ENCODE measurements at regions not wholly inside any gene's neighbourhood (a gene's known extent, or its start where the extent isn't known, plus 50 kb on each side); places are given as distances from the start of the nearest gene placed in this dataset.

DNA sequence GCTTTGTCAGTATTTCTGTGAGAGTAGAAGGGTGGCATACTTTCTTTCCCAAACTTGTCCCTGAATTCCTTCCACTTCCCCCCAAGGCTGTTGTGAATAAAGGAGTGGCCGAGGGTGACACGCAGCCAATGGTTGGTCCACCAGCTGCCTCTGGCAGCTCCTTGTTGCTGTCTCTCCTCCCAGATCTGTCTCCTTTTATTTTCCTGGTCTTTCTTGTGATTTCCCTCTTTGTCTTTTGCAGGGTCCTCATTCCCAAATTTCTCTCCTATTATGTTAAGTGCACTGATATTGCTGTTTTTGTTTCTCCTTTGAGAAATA, 137.5 kb upstream of the HMHB1 start:
- peaks cover 3 to 14% of the 10 kb centered on the region in 2 donors for H3K4me1 Mint-ChIP-seq
- H3K9me3 Mint-ChIP-seq: peaks cover 8 to 11% of the 10 kb centered on the region in 2 donors
- H3K36me3 Mint-ChIP-seq: no peaks in the 10 kb centered on the region
- no peak overlapping the region for H3K27ac Mint-ChIP-seq
- no peak for ATAC-seq (replicated peaks)
- no peak for DNase-seq
- H3K27me3 Mint-ChIP-seq: no peaks in the 10 kb centered on the region
- no peak overlapping the region for H3K4me3 Mint-ChIP-seq

- Mint-ChIP-seq H3K4me1 (peaks cover 1 to 9% of the 10 kb centered on the region in 2 donors), H3K4me3 (no peak overlapping the region), H3K36me3 (no peaks in the 10 kb centered on the region), H3K9me3 (peaks cover 8 to 11% of the 10 kb centered on the region in 2 donors), H3K27ac (no peak overlapping the region), H3K27me3 (no peaks in the 10 kb centered on the region)
- no peak for ATAC-seq (replicated peaks)
- no peak for DNase-seq
Measured at GRCh38 chr5:143673676-143674468, 138.1 kb upstream of the HMHB1 start.

DNA sequence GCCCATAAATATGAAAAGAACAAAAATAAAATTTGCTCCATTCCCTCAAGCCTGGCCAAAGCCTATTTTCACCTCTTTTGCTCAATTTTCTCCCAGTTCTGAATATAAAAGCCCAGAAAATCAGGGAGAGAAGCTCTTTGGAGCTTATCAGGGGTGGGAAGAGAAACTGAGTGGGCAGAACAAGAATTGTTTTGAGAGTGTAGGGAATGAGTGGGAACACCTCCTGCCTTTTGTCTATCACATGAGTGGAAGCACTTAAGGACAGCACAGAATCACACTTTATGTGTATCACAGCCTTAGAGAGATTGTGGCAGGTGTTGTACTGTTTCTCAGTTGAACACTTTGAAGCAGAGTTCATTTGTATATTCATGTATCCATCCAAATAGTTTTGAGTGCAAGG, 139.2 kb upstream of the HMHB1 start:
- ATAC-seq (replicated peaks) (no peak), DNase-seq (no peak)
- Mint-ChIP-seq H3K36me3 (no peaks in the 10 kb centered on the region), H3K27ac (no peak overlapping the region), H3K4me3 (no peak overlapping the region), H3K4me1 (no peaks in the 10 kb centered on the region), H3K9me3 (peaks cover 8 to 11% of the 10 kb centered on the region in 2 donors), H3K27me3 (no peaks in the 10 kb centered on the region)

- H3K27me3 Mint-ChIP-seq: no peaks in the 10 kb centered on the region
- no peak overlapping the region for H3K27ac Mint-ChIP-seq
- ATAC-seq (replicated peaks) (no peak), DNase-seq (no peak)
- H3K36me3 Mint-ChIP-seq: no peaks in the 10 kb centered on the region
- peaks cover 8 to 11% of the 10 kb centered on the region in 2 donors for H3K9me3 Mint-ChIP-seq
- no peak overlapping the region for H3K4me3 Mint-ChIP-seq
- no peaks in the 10 kb centered on the region for H3K4me1 Mint-ChIP-seq
Measured at GRCh38 chr5:143671674-143672569, 140.0 kb upstream of the HMHB1 start.

GRCh38 chr5:143671021-143671420, 140.9 kb upstream of the HMHB1 start:
- DNase-seq (no peak), ATAC-seq (replicated peaks) (no peak)
- no peaks in the 10 kb centered on the region for H3K36me3 Mint-ChIP-seq
- peaks cover 8 to 11% of the 10 kb centered on the region in 2 donors for H3K9me3 Mint-ChIP-seq
- H3K4me1 Mint-ChIP-seq: no peaks in the 10 kb centered on the region
- no peak overlapping the region for H3K4me3 Mint-ChIP-seq
- no peaks in the 10 kb centered on the region for H3K27me3 Mint-ChIP-seq
- H3K27ac Mint-ChIP-seq: no peak overlapping the region

DNA sequence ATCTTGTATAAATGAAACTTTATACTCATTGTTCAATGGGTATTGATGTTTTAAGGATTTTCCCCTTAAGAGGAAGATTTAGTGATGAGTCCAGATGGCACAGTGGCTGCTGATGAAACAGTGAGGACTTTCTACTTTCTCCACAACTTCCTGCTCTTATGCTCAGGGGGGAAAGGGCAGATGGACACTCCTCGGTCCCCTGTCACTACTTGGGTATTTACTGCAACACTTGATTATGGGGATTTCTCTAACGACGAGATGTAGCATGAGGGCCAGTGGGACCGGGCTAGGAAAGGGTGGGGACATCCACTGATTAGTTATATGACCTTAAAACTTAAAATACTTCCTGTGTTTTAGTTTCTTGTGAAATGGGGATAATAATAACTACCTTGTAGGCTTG, 146.1 kb upstream of the HMHB1 start:
- Mint-ChIP-seq H3K4me3 (no peak overlapping the region), H3K9me3 (peaks cover 8 to 10% of the 10 kb centered on the region in 2 donors), H3K27ac (no peak overlapping the region), H3K27me3 (no peaks in the 10 kb centered on the region), H3K4me1 (no peaks in the 10 kb centered on the region), H3K36me3 (no peaks in the 10 kb centered on the region)
- ATAC-seq (replicated peaks): no peak
- no peak for DNase-seq

DNA sequence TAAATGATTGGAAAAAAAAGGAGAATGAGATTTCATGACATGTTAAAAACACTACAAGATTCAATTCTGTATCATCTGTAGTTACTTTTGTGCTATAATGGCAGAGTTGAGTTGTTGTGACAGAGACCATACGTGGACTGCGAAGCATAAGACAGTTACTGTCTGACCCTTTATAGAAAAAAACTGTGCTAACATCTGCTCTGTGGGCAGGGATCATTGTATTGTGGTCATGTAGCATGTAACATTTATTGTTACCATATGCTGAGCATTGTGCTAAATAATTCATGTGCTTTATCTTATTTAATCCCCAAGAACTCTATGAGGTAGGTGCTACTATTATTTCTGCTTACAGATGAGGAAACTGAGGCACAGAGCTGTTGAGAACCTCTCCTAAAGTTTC, 147.3 kb upstream of the HMHB1 start:
- Mint-ChIP-seq H3K9me3 (no peaks in the 10 kb centered on the region), H3K4me3 (no peak overlapping the region), H3K4me1 (no peaks in the 10 kb centered on the region), H3K27me3 (no peaks in the 10 kb centered on the region), H3K27ac (no peak overlapping the region), H3K36me3 (no peaks in the 10 kb centered on the region)
- DNase-seq (no peak), ATAC-seq (replicated peaks) (no peak)

DNA sequence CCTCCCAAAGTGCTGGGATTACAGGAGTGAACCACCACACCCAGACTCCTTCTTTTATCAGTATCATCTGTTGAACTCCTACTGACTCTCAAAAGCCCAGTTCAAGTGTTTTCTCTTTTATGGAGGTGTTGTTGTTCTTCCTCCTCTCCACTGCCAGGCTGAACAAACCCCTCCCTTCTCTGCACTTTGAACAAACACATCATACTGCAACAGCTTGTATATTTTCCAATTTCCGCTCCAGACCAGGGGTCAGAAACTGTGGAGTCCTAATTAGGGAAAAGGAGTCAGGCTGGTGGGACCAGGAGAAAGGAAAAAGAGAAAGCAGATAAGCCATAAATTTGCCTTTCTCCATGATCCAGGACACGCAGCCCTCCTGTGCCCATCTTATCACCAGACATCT, 148.1 kb upstream of the HMHB1 start:
- DNase-seq: no peak
- no peak overlapping the region for H3K4me3 Mint-ChIP-seq
- H3K4me1 Mint-ChIP-seq: no peaks in the 10 kb centered on the region
- H3K27me3 Mint-ChIP-seq: no peaks in the 10 kb centered on the region
- no peaks in the 10 kb centered on the region for H3K9me3 Mint-ChIP-seq
- H3K36me3 Mint-ChIP-seq: no peaks in the 10 kb centered on the region
- no peak overlapping the region for H3K27ac Mint-ChIP-seq
- no peak for ATAC-seq (replicated peaks)

DNA sequence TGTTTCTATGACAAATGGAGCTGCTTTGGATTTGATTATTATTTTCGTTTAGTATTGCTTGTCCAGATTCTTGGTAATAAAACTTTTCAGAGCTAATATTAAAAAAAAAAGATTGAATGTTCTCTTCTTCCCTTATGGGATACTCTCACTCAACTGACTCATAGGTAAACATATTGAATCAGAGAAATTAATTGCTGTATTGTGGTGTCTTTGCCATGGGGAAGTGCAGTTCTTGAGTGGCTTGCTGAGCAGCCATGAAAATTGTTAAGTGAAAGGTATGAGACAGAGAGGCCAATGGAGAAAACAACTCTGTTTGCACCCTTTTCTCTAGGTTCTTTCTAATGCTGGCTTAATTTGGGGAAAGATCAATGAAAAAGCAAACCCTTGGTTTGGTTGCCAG, 149.9 kb upstream of the HMHB1 start:
- Mint-ChIP-seq H3K9me3 (no peaks in the 10 kb centered on the region), H3K27me3 (no peaks in the 10 kb centered on the region), H3K4me3 (no peak overlapping the region), H3K27ac (no peak overlapping the region), H3K4me1 (no peaks in the 10 kb centered on the region), H3K36me3 (no peaks in the 10 kb centered on the region)
- no peak for ATAC-seq (replicated peaks)
- no peak for DNase-seq

DNA sequence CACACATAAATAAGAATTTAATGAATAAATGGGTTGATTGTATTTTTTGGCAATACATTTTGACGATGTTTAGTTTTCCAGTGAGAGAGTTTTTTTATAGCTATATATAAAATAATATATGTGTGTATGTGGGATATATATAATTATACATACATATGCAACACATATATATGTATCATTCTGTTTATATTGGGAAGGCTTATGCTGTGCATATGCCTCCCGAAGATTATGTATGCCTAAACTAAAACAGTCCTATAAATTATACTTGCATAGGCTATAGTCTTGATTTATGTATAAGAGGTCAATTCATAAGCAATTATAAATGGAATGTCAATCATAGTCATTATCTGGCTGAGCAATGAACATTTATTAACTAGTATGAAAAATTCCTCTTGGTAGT, 151.3 kb upstream of the HMHB1 start:
- H3K27ac Mint-ChIP-seq: no peak overlapping the region
- no peak overlapping the region for H3K4me3 Mint-ChIP-seq
- no peaks in the 10 kb centered on the region for H3K9me3 Mint-ChIP-seq
- DNase-seq (no peak), ATAC-seq (replicated peaks) (no peak)
- H3K4me1 Mint-ChIP-seq: no peaks in the 10 kb centered on the region
- no peaks in the 10 kb centered on the region for H3K27me3 Mint-ChIP-seq
- H3K36me3 Mint-ChIP-seq: no peaks in the 10 kb centered on the region

DNA sequence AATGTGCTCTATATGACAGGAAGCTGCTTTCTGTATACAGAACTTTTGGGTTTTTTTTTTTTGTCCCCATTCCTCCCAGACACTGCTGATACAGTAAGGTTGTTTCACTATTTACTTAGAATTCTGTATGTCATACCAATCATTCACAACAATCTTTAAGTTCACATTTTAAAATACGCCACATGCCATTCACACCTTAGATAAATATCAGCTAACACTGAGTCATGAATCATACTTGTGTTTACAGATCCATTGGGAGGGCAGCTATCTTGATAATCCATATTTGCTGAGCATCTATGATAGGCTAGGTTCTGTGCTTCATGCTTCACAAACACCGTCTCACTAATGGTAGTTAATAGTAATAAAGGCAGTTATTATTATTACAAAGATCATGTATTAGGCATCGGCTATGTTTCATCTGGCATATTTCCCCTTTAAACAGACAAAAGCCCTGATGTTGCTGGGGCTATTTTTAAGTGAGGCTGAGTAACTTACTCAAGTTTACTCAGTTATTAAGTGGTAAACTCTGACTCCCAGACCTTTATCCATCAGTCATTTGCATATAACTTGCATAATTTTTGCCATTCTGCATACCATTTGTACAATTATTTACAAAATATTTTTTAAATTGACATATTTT, 152.2 kb upstream of the HMHB1 start:
- no peak for ATAC-seq (replicated peaks)
- Mint-ChIP-seq H3K36me3 (no peaks in the 10 kb centered on the region), H3K4me1 (no peaks in the 10 kb centered on the region), H3K27me3 (no peaks in the 10 kb centered on the region), H3K9me3 (no peaks in the 10 kb centered on the region), H3K4me3 (no peak overlapping the region), H3K27ac (no peak overlapping the region)
- DNase-seq: no peak

GRCh38 chr5:143658956-143659355, 153.0 kb upstream of the HMHB1 start:
- H3K9me3 Mint-ChIP-seq: no peaks in the 10 kb centered on the region
- H3K4me3 Mint-ChIP-seq: no peak overlapping the region
- DNase-seq: no peak
- no peak for ATAC-seq (replicated peaks)
- H3K36me3 Mint-ChIP-seq: no peaks in the 10 kb centered on the region
- H3K27me3 Mint-ChIP-seq: no peaks in the 10 kb centered on the region
- no peak overlapping the region for H3K27ac Mint-ChIP-seq
- H3K4me1 Mint-ChIP-seq: no peaks in the 10 kb centered on the region

DNA sequence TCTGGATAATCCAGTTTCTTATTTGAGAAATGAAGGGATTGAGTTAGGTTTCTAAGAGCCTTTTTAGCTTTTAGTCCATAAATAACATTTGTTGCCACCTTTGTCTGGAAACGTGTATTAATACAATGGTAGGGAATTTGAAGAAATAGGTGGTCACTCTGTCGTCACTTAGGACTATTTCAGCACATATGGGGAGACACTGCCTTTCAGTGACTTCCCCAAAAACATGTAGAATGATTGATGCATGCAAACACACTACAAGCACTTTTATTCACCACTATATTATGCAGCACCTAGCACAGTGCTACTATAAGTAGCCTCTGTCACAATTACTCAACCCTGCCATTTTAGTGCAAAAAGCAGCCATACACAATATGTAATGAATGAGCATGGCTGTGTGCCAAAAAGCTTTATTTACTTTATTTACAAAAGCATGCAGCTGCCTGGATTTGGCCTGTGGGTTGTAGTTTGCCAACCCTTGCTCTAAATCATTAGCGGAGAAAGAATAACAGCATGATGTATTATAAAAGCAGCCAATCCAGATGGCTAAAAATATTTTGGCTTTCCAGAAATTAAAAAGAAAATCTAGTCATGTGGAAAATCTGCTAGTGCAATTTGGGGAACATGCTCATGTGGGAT, 154.2 kb upstream of the HMHB1 start:
- Mint-ChIP-seq H3K36me3 (no peaks in the 10 kb centered on the region), H3K4me1 (no peaks in the 10 kb centered on the region)

DNA sequence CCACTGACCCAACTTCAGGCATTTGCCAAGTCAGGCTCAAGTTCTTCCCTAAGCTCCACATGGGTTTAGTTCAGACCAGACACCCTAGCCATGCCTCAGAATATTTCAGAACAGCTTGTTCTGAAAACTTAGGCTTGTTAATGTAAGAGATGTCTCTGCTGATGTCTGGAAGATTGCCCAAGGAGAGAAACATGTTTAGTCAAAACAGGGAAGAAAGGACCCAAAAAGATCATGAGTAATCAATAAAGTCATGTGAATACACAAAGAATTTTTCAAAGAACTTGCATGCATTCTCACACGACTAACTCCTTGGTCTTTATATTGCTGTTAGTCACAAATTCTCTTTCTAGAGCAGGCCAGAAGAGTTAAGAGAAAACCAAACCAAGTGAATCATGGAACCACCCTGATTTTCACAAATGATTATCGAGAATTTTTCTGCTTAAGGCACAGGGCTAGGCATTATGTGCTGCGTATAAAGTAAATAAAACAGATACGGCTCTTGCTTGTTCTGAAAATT, 158.1 kb upstream of the HMHB1 start:
- Mint-ChIP-seq H3K36me3 (no peaks in the 10 kb centered on the region), H3K4me1 (peaks cover 2% of the 10 kb centered on the region in 2 donors), H3K27ac (no peak overlapping the region), H3K27me3 (no peaks in the 10 kb centered on the region), H3K9me3 (peaks cover 0 to under 1% of the 10 kb centered on the region in 2 donors), H3K4me3 (no peak overlapping the region)
- no peak for DNase-seq
- no peak for ATAC-seq (replicated peaks)

More for the DNA sequence above, 154.2 kb upstream of the HMHB1 start:
- Mint-ChIP-seq H3K27ac (no peak overlapping the region), H3K9me3 (no peaks in the 10 kb centered on the region), H3K4me3 (no peak overlapping the region), H3K27me3 (no peaks in the 10 kb centered on the region)
- no peak for DNase-seq
- ATAC-seq (replicated peaks): no peak

Data from stimulated activated naive B cell treated with anti-CD40 and anti-IgM and Interleukin-4, amounts not matched to agents 10 μg/mL and 1 μg/mL and 100 μg/mL, for 72 hours (primary cell).